GM12892 (cell line): ENCODE measurements at regions not wholly inside any gene's neighbourhood (a gene's known extent, or its start where the extent isn't known, plus 50 kb on each side); places are given as distances from the start of the nearest gene placed in this dataset.

ENCODE experiments used
- DNase-seq: peaks from one replicate; pipeline ENCODE4 v3.0.0; 2011; ENCODE audit not compliant: insufficient read length
- FAIRE-seq: peaks from 2 replicates; lab custom pipeline; 2011; peaks lifted over from hg19 to GRCh38; lab: Jason Lieb, UNC
- POLR2A ChIP-seq: IDR thresholded peaks from 2 replicates; pipeline ENCODE4 v1.6.1; 2011; ENCODE audit warnings: low read depth, low read length, control low read depth
- POLR2AphosphoS5 ChIP-seq: IDR thresholded peaks from 2 replicates; pipeline ENCODE4 v1.6.1; 2011; ENCODE audit warnings: low read depth, low read length, control low read depth
- TAF1 ChIP-seq: IDR thresholded peaks from 2 replicates; pipeline ENCODE4 v1.6.1; 2011; ENCODE audit warnings: low read depth, mild to moderate bottlenecking, control low read depth, low read length, borderline replicate concordance

DNA sequence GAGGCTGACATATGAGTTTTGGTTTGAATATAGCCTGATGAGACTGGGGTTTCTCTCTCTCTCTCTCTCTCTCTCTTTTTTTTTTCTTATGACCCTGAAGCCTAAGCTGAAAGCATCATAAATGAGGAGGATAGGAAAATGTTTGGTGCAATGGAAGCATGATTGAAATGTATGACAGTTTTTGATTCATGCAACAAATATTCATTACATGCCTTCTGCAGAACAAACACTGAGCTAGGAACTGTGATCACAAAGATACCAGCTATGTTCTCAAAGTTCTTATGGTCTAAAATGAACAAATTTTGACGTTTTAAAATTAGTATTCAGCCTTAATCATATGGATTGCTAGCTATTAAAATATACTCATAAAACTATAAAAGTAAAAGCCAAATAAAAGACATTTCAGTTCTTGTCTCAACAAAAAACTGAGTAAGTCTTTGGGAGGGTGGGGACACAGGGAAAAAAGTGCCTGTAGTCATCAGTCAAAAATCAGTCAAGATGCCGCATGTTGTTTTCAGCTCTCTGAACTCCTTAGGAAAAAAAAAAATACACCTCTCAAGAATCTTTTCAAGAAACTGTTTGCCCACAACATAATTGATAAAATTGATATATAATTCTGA is 57.2 kb downstream of the NKX6-1 start:
- no peak for DNase-seq
- TF ChIP-seq POLR2AphosphoS5 (no peak), TAF1 (no peak), POLR2A (no peak)
- FAIRE-seq: no peak

DNA sequence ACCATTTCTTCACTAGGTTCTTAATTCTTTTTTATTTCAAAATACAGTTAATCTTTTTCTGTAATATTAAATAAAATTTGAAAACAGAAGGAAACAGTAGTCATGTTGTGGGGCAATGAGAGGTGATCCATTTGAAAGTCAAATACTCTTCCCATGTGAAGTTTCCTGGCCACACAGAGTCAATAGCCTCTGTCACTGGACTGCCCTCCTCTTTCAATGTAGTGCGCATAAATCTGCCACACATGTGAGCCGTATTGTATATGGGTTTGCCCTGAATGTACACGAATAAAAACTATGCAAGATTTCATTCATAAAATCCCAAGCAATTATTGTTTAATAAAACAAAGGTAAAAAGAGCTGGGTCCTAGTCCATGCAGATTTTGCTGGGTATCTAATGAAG is 59.1 kb downstream of the NKX6-1 start:
- FAIRE-seq: no peak
- TF ChIP-seq TAF1 (no peak), POLR2A (no peak), POLR2AphosphoS5 (no peak)
- no peak for DNase-seq

DNA sequence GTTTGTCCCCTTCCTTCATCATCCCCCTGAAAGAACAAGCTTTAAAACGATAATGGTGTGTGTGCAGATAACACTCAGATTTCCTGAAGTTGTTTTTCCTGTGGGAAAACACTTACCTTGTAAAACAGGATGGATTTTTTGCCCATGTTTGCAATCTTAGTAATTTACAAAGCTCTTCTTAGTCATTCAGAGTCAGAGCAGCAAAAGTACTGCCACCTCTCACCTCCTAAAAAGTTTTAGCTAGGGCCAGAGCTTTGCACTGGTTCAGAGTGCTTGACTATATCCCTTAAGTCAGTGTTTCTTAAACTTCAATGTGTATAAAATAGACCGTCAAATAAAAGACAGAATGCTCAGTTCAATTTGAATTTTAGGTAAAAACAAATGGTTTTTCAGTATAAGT is 62.3 kb downstream of the NKX6-1 start:
- FAIRE-seq: no peak
- TF ChIP-seq POLR2A: no peak
- no peak for TF ChIP-seq POLR2AphosphoS5
- no peak for TF ChIP-seq TAF1
- DNase-seq: no peak

DNA sequence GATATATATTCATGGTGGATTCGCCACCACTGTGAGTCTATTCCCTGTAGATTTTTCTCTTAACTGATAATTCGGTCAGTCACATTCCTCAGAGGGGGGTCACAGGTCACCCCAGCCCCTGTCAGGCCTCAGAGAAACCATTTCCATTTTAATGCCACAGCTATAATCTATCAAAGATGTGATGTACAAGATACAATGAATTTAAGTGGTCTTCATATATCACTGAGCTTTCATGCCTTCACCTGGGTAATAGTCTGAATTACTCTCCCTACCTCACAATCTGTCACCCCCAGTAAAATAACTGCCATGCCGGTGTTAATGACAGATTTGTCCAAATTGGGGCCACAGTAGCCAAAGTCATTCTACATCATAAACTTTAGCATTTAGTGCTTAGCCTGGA is 64.7 kb downstream of the NKX6-1 start:
- DNase-seq (no peak), FAIRE-seq (no peak)
- TF ChIP-seq POLR2A (no peak), TAF1 (no peak), POLR2AphosphoS5 (no peak)

DNA sequence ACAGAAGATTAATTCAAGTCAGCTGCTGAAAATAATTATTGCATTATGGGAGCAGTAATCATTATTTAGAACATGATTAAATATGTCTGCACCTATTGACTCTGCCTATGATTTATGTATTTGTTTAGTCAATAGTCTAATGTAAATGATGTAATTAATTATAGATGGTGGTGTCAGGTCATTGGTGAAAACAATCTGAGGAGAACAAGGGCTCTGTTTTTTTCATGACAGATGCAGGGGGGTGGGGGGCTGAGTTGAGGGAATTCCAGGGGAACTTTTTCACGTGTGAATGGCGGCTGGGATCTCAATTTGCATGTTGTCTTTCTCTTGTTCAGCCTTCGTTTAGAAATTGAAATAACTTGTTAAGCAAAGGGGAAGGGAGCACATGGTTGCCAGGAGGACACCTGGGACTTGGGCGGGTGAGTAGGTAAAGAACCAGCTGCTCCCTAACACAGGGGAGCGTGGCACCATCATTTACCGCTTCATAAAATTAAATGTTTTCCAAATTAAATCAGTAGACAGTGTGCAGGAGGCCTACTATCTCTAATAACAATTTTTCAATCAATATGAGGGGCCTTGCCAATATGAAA is 65.4 kb downstream of the NKX6-1 start:
- FAIRE-seq (no peak), DNase-seq (no peak)
- TF ChIP-seq POLR2AphosphoS5 (no peak), TAF1 (no peak), POLR2A (no peak)

DNA sequence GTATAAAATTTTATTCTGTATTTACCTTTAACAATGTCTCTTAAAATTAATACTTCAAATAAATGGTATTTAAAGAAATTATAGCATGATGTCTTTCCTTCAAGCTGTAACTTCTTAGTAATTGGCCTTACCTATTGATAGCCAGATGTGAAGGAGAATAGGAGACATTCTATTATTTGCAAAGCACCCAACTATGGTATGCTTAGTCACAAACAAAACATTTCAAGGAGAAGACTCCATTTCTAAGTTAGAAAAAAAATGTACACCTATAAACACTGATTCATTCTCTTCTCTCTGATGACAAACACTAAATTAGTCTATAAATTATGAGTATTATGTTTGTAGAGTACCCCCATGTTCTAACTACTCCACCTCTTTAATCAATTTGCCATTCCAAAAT is 66.4 kb downstream of the NKX6-1 start:
- no peak for TF ChIP-seq POLR2AphosphoS5
- TF ChIP-seq POLR2A: no peak
- TF ChIP-seq TAF1: no peak
- FAIRE-seq: no peak
- DNase-seq: no peak

DNA sequence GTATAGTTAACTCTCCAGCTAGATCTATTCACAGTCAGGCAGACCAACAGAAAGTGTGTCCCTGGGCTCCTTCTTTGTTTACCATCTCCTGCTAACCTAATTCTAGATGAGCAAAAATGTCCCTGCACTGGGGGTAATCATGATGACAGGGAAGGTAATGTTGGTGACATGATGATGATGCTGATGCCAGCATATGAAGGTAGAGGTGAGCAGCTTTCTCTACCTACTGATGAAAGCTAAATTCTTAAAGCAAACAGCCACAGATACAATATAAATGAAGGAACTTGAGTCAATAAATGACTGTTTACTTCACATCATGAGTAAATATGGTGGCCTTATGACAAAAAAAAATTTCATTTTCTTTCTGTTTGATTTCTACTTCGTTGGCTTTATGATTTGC is 78.5 kb downstream of the NKX6-1 start:
- no peak for FAIRE-seq
- no peak for DNase-seq

DNA sequence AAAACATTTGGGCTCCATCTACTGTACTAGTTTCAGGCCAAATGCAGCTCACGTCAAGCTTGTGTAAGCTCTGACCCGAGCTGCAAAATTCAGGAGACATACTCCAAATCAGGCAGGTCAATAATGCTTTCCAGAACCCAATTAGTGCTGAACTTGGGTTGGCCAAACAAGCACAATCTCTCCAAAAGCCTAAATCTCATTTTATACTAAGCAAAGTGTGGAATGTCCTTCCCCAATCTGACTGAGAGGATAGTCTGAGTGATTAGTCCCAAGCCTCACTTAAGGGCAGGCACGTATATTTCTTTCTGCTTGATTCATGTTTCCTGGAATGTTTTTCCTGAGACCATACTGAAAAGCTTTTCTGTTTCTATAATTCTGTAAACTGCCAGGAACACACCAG is 79.9 kb downstream of the NKX6-1 start:
- no peak for FAIRE-seq
- no peak for DNase-seq
- TF ChIP-seq POLR2A: no peak

More for the DNA sequence above, 78.5 kb downstream of the NKX6-1 start:
- TF ChIP-seq POLR2A: no peak
- TF ChIP-seq POLR2AphosphoS5: no peak
- TF ChIP-seq TAF1: no peak

DNA sequence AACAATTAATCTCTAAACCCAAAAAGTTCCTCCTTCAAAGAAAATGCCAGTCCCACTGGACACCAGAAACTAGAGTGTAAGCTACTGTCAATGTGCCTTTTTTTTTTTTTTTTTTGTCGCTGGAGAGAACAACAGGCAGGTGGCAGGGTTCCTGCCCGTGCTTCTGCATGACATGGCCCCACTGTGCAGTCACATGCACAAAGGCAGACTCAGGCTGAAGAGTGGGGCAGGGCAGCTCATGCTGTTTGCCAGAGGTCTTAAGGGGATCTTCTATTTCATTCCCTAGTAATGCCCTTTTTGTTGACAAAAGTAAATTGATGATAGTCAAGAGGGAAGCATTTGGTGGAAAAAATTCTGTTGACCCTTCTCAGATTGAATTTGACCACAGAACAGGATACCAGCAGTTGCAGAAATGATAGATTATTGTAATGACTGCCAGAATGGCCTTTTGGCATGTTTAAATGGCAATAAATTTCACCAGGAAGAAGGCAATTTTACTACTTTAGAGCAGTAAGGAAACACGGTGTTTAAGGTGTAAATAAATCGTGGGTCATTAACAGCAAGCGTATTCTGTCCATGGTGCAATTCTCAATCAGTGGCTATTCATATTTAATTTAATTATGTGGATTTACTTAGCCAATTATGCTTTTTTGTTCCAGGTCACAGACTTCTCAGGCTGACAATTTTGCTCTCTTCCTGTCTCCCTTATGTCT is 80.9 kb downstream of the NKX6-1 start:
- TF ChIP-seq POLR2A (no peak), POLR2AphosphoS5 (no peak), TAF1 (no peak)
- DNase-seq (no peak), FAIRE-seq (no peak)

DNA sequence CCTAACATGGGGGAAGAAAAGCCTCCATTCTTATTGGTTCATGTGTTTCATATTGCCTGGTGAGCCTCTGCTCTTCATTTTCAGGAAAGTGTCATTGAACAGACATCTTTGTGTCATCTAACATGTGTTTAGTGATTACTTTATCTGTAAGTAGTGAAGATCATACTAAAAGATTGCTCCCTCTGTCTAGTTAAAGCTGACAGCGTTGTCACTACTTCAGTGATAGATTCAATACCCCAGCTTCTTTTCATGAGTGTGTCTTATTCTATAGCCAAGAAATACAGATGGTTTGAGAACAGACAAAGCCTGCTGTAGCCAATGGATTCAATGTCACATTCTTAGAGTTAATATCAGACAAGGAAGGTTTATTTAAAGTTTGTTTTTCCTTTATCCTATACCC is 85.1 kb downstream of the NKX6-1 start:
- TF ChIP-seq TAF1 (no peak), POLR2AphosphoS5 (no peak), POLR2A (no peak)
- FAIRE-seq (no peak), DNase-seq (no peak)

DNA sequence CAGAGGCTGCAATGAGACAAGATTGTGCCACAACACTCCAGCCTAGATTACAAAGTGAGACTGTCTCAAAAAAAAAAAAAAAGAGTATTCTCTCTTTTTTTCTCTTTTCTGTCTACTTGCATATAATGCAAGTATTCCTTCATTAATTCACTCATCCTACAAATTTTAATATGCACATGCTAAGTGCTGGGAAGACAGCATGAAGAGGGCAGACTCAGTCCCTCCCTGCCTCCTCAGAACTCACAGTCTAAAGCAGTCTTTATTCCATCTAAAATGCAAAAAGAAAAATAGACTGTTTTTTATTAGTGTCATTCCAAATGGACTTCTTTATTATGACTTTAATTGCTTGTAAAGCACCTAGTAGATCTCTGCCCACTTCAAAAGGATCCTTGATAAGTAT is 85.6 kb downstream of the NKX6-1 start:
- no peak for FAIRE-seq
- no peak for DNase-seq
- TF ChIP-seq TAF1: no peak
- no peak for TF ChIP-seq POLR2AphosphoS5
- no peak for TF ChIP-seq POLR2A

DNA sequence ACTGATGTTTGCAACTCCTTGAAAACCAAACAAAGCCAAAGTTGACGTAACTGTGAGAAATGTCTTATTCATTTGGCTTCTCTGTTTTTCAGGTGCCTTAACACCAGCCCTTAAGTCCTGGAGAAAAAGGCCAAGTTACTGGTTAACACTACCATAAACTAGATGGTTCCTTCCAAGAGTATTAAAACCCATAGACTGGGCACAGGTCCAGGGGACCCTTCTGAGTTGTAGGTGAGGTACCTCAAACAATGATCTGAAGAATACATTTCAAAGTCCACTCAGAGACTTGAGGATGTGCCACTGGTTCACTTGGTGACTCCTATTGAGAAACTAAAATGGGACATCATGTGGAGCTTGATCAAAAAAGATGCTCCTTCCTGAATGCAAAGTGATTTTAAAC is 87.0 kb downstream of the NKX6-1 start:
- no peak for FAIRE-seq
- DNase-seq: no peak
- no peak for TF ChIP-seq TAF1
- no peak for TF ChIP-seq POLR2A
- TF ChIP-seq POLR2AphosphoS5: no peak
